SK-N-SH treated with all-trans-retinoic acid at 6 μM for 48 hours (cell line): ENCODE measurements at regions not wholly inside any gene's neighbourhood (a gene's known extent, or its start where the extent isn't known, plus 50 kb on each side); places are given as distances from the start of the nearest gene placed in this dataset.

Experiments used
- ATAC-seq: fragments of 200-7000 bp; cut with Tn5 transposase; 3 replicates; pipeline ENCODE4 v1.9.1; 2020; ENCODE audit warnings: mild to moderate bottlenecking, moderate library complexity
- ARNTL ChIP-seq: fragments of 450-650 bp; formaldehyde crosslinking; IDR thresholded peaks from 2 replicates; pipeline ENCODE4 v1.5.0; 2020; ENCODE audit warnings: low read depth, mild to moderate bottlenecking, moderate library complexity, borderline replicate concordance
- BACH2 ChIP-seq: fragments of 250-450 bp; sonication (Bioruptor Pico); IDR thresholded peaks from 2 replicates; pipeline ENCODE4 v1.9.0; 2021; ENCODE audit warnings: mild to moderate bottlenecking, borderline replicate concordance
- CSDC2 ChIP-seq: fragments of 250-450 bp; sonication (Bioruptor Pico); IDR thresholded peaks from 2 replicates; pipeline ENCODE4 v1.5.0; 2020; ENCODE audit warnings: mild to moderate bottlenecking, moderate library complexity
- ESRRG ChIP-seq: fragments of 250-450 bp; sonication (Bioruptor Pico); IDR thresholded peaks from 2 replicates; pipeline ENCODE4 v1.6.1; 2021; ENCODE audit warnings: mild to moderate bottlenecking
- ISL1 ChIP-seq: fragments of 250-450 bp; sonication (Bioruptor Pico); IDR thresholded peaks from 2 replicates; pipeline ENCODE4 v2.1.2; 2022; ENCODE audit warnings: mild to moderate bottlenecking, moderate library complexity
- OSR1 ChIP-seq: fragments of 250-450 bp; sonication (Bioruptor Pico); IDR thresholded peaks from 2 replicates; pipeline ENCODE4 v1.8.0; 2022; ENCODE audit warnings: moderate library complexity, mild to moderate bottlenecking, inconsistent platforms
- PPARA ChIP-seq: fragments of 250-450 bp; sonication (Bioruptor Pico); IDR thresholded peaks from 2 replicates; pipeline ENCODE4 v1.5.0; 2020; ENCODE audit warnings: mild to moderate bottlenecking, borderline replicate concordance
- TOX ChIP-seq: fragments of 250-450 bp; sonication (Bioruptor Pico); IDR thresholded peaks from 2 replicates; pipeline ENCODE4 v1.8.0; 2021; ENCODE audit warnings: mild to moderate bottlenecking, moderate library complexity, borderline replicate concordance
- ZFP3 ChIP-seq: fragments of 250-450 bp; sonication (Bioruptor Pico); IDR thresholded peaks from 2 replicates; pipeline ENCODE4 v1.5.0; 2020; ENCODE audit warnings: mild to moderate bottlenecking, moderate library complexity
- ZNF565 ChIP-seq: fragments of 450-650 bp; formaldehyde crosslinking; conservative IDR thresholded peaks from 2 replicates; pipeline ENCODE4 v1.5.0; 2020; ENCODE audit warnings: low read depth, mild to moderate bottlenecking, moderate library complexity
- ZNF70 ChIP-seq: fragments of 450-650 bp; formaldehyde crosslinking; IDR thresholded peaks from 2 replicates; pipeline ENCODE4 v1.5.0; 2020; ENCODE audit warnings: mild to moderate bottlenecking, moderate library complexity
- ZNF8 ChIP-seq: fragments of 450-650 bp; formaldehyde crosslinking; IDR thresholded peaks from 2 replicates; pipeline ENCODE4 v1.5.0; 2020; ENCODE audit warnings: mild to moderate bottlenecking, moderate library complexity
- TF ChIP-seq, protein P1 (sequence below): fragments of 250-450 bp; sonication (Bioruptor Pico); IDR thresholded peaks from 2 replicates; pipeline ENCODE4 v1.8.0; 2020; ENCODE audit warnings: mild to moderate bottlenecking, moderate library complexity, borderline replicate concordance
- TF ChIP-seq, protein P2 (sequence below): fragments of 250-450 bp; sonication (Bioruptor Pico); IDR thresholded peaks from 2 replicates; pipeline ENCODE4 v1.5.1; 2021; ENCODE audit warnings: mild to moderate bottlenecking, moderate library complexity
- TF ChIP-seq, protein P3 (sequence below): fragments of 250-450 bp; sonication (Bioruptor Pico); IDR thresholded peaks from 2 replicates; pipeline ENCODE4 v1.5.1; 2020; ENCODE audit warnings: low read depth, mild to moderate bottlenecking, moderate library complexity
- TF ChIP-seq, protein P4 (sequence below): fragments of 250-450 bp; sonication (Bioruptor Pico); IDR thresholded peaks from 2 replicates; pipeline ENCODE4 v1.5.0; 2020; ENCODE audit warnings: mild to moderate bottlenecking, moderate library complexity

DNA sequence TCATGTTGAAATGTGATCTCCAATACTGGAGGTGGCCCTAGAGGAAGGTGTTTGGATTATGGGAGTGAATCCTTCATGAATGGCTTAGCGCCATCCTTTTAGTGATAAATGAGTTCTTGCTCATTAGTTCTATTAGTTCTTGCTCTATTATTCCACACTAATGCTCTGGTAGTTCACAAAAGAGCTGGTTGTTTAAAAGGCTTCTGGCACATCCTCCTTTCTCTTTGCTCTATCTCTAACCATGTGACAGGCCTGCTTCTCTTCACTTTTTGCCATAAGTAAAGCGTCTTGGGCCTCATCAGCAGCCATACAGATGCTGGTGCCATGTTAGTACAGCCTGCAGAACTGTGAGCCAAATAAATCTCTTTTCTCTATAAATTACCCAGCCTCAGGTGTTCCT, 469.9 kb downstream of the GUCY1A2 start:
- no peak for ATAC-seq
- TF ChIP-seq ARNTL (no peak), ISL1 (CRISPR knock-in tag) (no peak), OSR1 (CRISPR knock-in tag) (no peak), CSDC2 (no peak)

DNA sequence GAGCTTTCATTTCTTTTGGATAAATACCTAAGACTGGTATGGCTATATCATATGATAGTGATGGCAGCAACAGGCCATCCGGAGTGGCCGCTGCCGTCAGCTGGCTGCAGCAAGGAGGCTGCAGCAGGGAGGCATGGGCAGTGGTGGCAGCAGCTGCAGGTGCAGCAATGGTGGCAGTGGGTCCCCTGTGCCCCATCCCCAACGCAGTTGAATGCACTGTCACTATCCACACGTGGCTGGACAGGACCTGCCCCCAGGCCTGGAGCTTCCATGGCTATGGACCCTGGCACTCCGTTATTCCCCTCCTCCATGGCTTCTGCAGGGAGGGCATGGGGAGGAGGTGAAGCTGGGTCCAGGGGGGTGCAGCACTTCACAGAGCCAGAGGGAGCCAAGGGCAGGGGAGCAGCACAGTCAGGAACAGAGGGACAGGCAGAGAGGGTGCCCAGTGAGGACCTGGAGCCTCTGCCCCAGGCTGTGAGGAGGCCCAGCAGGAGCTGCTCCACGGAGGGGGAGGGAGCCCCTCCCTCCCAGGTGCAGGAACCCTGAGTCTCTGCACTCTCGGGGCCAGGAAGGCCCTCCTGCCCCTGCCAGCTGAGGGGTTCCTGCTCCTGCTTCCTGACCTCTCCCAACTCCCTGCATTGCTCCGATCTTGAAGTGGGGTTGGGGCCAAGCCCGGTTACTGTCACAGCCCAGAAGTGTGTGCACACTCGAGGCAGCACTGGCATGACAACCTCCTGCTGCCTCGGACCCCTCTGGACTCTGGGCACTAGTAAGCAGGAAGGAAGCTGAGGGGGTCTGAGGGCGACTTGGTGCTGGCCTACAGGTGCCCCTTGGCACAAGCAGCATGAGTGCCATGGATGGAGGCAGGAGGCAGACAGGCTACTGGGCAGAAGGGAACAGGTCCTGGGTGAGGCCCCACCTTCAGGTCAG, 466.3 kb downstream of the GUCY1A2 start:
- ATAC-seq, result no peak
- TF ChIP-seq BACH2 (CRISPR knock-in tag), result no peak
- TF ChIP-seq, protein P1, sequence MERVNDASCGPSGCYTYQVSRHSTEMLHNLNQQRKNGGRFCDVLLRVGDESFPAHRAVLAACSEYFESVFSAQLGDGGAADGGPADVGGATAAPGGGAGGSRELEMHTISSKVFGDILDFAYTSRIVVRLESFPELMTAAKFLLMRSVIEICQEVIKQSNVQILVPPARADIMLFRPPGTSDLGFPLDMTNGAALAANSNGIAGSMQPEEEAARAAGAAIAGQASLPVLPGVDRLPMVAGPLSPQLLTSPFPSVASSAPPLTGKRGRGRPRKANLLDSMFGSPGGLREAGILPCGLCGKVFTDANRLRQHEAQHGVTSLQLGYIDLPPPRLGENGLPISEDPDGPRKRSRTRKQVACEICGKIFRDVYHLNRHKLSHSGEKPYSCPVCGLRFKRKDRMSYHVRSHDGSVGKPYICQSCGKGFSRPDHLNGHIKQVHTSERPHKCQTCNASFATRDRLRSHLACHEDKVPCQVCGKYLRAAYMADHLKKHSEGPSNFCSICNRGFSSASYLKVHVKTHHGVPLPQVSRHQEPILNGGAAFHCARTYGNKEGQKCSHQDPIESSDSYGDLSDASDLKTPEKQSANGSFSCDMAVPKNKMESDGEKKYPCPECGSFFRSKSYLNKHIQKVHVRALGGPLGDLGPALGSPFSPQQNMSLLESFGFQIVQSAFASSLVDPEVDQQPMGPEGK (CRISPR knock-in tag), result no peak
- TF ChIP-seq, protein P2, sequence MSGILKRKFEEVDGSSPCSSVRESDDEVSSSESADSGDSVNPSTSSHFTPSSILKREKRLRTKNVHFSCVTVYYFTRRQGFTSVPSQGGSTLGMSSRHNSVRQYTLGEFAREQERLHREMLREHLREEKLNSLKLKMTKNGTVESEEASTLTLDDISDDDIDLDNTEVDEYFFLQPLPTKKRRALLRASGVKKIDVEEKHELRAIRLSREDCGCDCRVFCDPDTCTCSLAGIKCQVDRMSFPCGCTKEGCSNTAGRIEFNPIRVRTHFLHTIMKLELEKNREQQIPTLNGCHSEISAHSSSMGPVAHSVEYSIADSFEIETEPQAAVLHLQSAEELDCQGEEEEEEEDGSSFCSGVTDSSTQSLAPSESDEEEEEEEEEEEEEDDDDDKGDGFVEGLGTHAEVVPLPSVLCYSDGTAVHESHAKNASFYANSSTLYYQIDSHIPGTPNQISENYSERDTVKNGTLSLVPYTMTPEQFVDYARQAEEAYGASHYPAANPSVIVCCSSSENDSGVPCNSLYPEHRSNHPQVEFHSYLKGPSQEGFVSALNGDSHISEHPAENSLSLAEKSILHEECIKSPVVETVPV (CRISPR knock-in tag), result no peak
- TF ChIP-seq ESRRG (CRISPR knock-in tag), result no peak
- no peak for TF ChIP-seq TOX (CRISPR knock-in tag)
- TF ChIP-seq CSDC2, result no peak
- TF ChIP-seq, protein P3, sequence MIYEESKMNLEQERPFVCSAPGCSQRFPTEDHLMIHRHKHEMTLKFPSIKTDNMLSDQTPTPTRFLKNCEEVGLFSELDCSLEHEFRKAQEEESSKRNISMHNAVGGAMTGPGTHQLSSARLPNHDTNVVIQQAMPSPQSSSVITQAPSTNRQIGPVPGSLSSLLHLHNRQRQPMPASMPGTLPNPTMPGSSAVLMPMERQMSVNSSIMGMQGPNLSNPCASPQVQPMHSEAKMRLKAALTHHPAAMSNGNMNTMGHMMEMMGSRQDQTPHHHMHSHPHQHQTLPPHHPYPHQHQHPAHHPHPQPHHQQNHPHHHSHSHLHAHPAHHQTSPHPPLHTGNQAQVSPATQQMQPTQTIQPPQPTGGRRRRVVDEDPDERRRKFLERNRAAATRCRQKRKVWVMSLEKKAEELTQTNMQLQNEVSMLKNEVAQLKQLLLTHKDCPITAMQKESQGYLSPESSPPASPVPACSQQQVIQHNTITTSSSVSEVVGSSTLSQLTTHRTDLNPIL, result no peak
- no peak for TF ChIP-seq OSR1 (CRISPR knock-in tag)
- TF ChIP-seq, protein P4, sequence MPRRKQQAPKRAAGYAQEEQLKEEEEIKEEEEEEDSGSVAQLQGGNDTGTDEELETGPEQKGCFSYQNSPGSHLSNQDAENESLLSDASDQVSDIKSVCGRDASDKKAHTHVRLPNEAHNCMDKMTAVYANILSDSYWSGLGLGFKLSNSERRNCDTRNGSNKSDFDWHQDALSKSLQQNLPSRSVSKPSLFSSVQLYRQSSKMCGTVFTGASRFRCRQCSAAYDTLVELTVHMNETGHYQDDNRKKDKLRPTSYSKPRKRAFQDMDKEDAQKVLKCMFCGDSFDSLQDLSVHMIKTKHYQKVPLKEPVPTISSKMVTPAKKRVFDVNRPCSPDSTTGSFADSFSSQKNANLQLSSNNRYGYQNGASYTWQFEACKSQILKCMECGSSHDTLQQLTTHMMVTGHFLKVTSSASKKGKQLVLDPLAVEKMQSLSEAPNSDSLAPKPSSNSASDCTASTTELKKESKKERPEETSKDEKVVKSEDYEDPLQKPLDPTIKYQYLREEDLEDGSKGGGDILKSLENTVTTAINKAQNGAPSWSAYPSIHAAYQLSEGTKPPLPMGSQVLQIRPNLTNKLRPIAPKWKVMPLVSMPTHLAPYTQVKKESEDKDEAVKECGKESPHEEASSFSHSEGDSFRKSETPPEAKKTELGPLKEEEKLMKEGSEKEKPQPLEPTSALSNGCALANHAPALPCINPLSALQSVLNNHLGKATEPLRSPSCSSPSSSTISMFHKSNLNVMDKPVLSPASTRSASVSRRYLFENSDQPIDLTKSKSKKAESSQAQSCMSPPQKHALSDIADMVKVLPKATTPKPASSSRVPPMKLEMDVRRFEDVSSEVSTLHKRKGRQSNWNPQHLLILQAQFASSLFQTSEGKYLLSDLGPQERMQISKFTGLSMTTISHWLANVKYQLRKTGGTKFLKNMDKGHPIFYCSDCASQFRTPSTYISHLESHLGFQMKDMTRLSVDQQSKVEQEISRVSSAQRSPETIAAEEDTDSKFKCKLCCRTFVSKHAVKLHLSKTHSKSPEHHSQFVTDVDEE, result no peak

DNA sequence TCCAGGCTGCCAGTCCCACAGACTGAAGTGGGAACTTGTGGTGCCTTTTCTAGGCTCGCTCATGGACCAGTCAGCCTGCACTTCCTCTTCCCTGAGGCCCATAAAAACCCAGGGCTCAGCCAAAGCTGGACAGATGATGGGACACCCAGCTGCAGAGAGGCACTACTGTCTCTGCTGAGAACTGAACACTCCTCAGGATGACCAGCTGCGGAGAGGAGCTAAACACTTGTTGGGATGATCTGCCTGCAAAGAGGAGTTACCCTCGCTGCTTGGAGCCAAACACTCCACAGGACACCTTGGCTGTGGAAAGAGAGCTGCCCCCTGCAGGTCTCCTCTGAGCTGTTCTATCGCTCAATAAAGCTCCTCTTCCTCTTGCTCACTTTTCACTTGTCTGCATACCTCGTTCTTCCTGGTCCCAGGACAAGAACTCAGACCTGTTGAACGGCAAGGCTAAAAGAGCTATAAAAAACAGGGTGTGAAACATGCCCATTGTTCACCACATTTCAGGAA, 465.5 kb downstream of the GUCY1A2 start:
- no peak for ATAC-seq
- TF ChIP-seq, protein P2 (CRISPR knock-in tag), result no peak
- TF ChIP-seq ESRRG (CRISPR knock-in tag), result no peak
- no peak for TF ChIP-seq CSDC2
- no peak for TF ChIP-seq ZNF8
- no peak for TF ChIP-seq TOX (CRISPR knock-in tag)
- TF ChIP-seq ZNF70 (CRISPR knock-in tag), result no peak
- no peak for TF ChIP-seq ISL1 (CRISPR knock-in tag)
- no peak for TF ChIP-seq PPARA (CRISPR knock-in tag)
- TF ChIP-seq, protein P1 (CRISPR knock-in tag), result no peak
- no peak for TF ChIP-seq ZNF565 (CRISPR knock-in tag)
- no peak for TF ChIP-seq ZFP3 (CRISPR knock-in tag)
